ENCODE measurements at regions not wholly inside any gene's neighbourhood (a gene's known extent, or its start where the extent isn't known, plus 50 kb on each side); places are given as distances from the start of the nearest gene placed in this dataset.
"Not testable (repeated sequence)": the region's sequence is repeated elsewhere in the genome, so short reads cannot be mapped to it uniquely, and the experiment has no call there.

DNA sequence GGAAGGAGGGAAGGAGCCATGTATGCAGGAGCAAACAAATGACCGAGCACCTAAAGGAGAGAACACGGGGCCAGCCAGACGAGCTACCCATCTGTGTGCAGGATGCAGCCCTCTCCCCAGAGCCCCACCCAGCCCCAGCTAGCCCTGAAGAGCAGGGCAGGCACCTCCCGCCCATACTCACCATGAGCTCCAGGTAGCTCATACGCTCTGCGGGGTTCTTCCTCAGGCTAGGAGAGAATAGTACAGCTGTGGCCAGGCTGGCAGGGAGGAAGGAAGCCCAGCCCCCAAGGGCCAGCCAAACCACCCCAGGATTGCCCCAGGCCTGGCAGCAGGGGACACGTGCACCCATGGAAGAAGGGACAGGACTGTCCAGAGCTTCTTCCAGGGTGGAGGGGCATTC lies 81.9 kb downstream of the KCNJ18 start:
- TF ChIP-seq CTCF (conservative IDR thresholded peaks at IDR 0.05; ENCODE audit: low read depth, low read length), result no peak
- DNase-seq (ENCODE audit: low read depth), result no peak
- H3K4me3 ChIP-seq (ENCODE audit: low read depth, low read length), result no peak overlapping the region

GRCh38 chr17:21775566-21775965 lies 83.2 kb downstream of the KCNJ18 start:
- DNase-seq (ENCODE audit: low read depth); H3K4me3 ChIP-seq (ENCODE audit: low read depth, low read length): not testable (repeated sequence)

DNA sequence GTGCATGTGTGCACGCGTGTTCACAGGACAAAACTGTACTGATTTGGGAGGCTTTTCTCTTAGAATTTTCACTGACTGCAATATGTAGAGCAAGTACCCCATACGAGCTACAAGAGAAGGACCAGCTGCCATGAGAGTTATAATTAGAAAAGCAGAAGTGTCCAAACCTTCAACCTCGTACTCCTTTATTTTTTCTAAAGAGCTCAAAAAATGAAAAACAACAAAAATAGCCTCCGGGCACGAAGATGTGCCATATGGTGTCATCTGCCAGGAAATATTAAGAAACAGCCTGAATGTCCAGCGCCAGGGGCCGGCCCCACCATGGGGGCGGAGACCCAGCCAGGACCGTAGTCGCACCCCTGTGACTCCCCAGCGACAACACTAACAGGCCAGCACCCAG lies 84.6 kb downstream of the KCNJ18 start:
- not testable (repeated sequence) for DNase-seq (ENCODE audit: low read depth); H3K4me3 ChIP-seq (ENCODE audit: low read depth, low read length)

DNA sequence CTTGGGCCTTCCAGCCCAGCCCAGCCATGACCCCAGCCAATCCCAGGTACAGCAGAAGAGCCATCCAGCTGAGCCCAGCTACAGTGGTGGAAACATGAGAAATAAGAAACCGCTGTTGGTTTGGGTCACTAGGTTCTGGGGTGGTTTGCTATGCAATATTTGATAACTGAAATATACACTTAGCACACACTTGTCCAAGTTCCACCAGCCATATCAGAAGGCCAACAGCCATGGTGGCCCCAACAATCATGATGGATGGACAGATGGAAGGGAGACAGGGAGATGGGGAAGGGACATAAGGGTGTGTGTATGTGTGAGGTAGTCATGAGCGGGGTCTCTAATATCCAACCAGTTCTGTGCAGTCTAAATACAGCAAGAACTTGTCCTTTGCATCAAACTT lies 86.5 kb downstream of the KCNJ18 start:
- not testable (repeated sequence) for DNase-seq (ENCODE audit: low read depth)

GRCh38 chr17:21780293-21780888 lies 88.1 kb downstream of the KCNJ18 start:
- H3K4me3 ChIP-seq (ENCODE audit: low read depth, low read length); DNase-seq (ENCODE audit: low read depth): not testable (repeated sequence)

More for the DNA sequence above, 86.5 kb downstream of the KCNJ18 start:
- not testable (repeated sequence) for H3K4me3 ChIP-seq (ENCODE audit: low read depth, low read length)

GRCh38 chr17:21780919-21781665 lies 88.8 kb downstream of the KCNJ18 start:
- DNase-seq (ENCODE audit: low read depth); H3K4me3 ChIP-seq (ENCODE audit: low read depth, low read length): not testable (repeated sequence)

DNA sequence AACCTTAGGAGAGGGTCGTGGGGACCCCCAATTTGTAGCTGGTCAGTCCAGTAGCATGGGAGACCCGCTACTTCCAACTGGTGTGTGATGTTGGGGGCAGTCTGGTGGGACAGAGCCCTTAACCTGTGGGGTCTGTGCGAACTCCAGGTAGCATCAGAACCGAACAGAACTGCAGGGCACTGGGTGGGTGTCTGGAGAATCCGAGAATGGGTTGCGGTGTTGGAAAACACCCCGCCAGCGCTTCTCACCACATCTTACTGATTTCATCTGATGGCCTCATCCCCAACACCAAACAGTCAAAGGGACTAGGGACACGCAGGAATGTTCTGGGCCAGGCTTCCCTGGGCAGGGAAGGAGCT lies 89.3 kb downstream of the KCNJ18 start:
- DNase-seq (ENCODE audit: low read depth), result not testable (repeated sequence)

GRCh38 chr17:21782107-21782506 lies 89.8 kb downstream of the KCNJ18 start:
- H3K4me3 ChIP-seq (ENCODE audit: low read depth, low read length); DNase-seq (ENCODE audit: low read depth): not testable (repeated sequence)

More for the DNA sequence above, 89.3 kb downstream of the KCNJ18 start:
- H3K4me3 ChIP-seq (ENCODE audit: low read depth, low read length), result not testable (repeated sequence)

GRCh38 chr17:21782604-21783003 lies 90.3 kb downstream of the KCNJ18 start:
- not testable (repeated sequence) for DNase-seq (ENCODE audit: low read depth); H3K4me3 ChIP-seq (ENCODE audit: low read depth, low read length)

- not testable (repeated sequence) for DNase-seq (ENCODE audit: low read depth); H3K4me3 ChIP-seq (ENCODE audit: low read depth, low read length)
Observed at GRCh38 chr17:21783017-21783416, 90.7 kb downstream of the KCNJ18 start.

GRCh38 chr17:21814272-21814671 lies 121.9 kb downstream of the KCNJ18 start:
- not testable (repeated sequence) for DNase-seq (ENCODE audit: low read depth); H3K4me3 ChIP-seq (ENCODE audit: low read depth, low read length)

GRCh38 chr17:21814776-21815175 lies 122.5 kb downstream of the KCNJ18 start:
- no peak overlapping the region for H3K4me3 ChIP-seq (ENCODE audit: low read depth, low read length)
- no peak for TF ChIP-seq CTCF (conservative IDR thresholded peaks at IDR 0.05; ENCODE audit: low read depth, low read length)
- DNase-seq (ENCODE audit: low read depth), result no peak
